Neural progenitor cell (in vitro differentiated cells): ENCODE measurements at regions not wholly inside any gene's neighbourhood (a gene's known extent, or its start where the extent isn't known, plus 50 kb on each side); places are given as distances from the start of the nearest gene placed in this dataset.

Experiments used
- DNase-seq: peaks from one replicate; pipeline ENCODE4 v3.0.0-alpha.2; 2016; ENCODE audit warnings: low spot score
- H2AFZ ChIP-seq: fragments of 200-600 bp; sonication (generic); replicated peaks from 2 replicates; pipeline ENCODE4 v1.6.1; 2016; ENCODE audit warnings: antibody characterized with exemption
- H3F3A ChIP-seq: fragments of 200-600 bp; sonication (generic); 2 replicates; pipeline ENCODE4 v1.6.1; 2016; ENCODE audit warnings: antibody characterized with exemption, low read depth
- H3K27ac ChIP-seq: fragments of 200-600 bp; sonication (generic); 2 replicates; pipeline ENCODE4 v1.5.1; 2016; ENCODE audit warnings: mild to moderate bottlenecking
- H3K27me3 ChIP-seq: fragments of 200-600 bp; sonication (generic); 2 replicates; pipeline ENCODE4 v1.6.1; 2016; ENCODE audit warnings: mild to moderate bottlenecking, moderate library complexity
- H3K36me3 ChIP-seq: fragments of 200-600 bp; sonication (generic); 2 replicates; pipeline ENCODE4 v1.5.1; 2016
- H3K4me1 ChIP-seq: fragments of 200-600 bp; sonication (generic); 2 replicates; pipeline ENCODE4 v1.6.1; 2016; ENCODE audit warnings: mixed run types
- H3K4me2 ChIP-seq: fragments of 200-600 bp; sonication (generic); 2 replicates; pipeline ENCODE4 v1.6.1; 2016
- H3K4me3 ChIP-seq: fragments of 200-600 bp; sonication (generic); 2 replicates; pipeline ENCODE4 v1.5.1; 2016
- H3K79me2 ChIP-seq: fragments of 200-600 bp; sonication (generic); 2 replicates; pipeline ENCODE4 v1.6.1; 2016; ENCODE audit warnings: low read depth
- H3K9ac ChIP-seq: fragments of 200-600 bp; sonication (generic); 2 replicates; pipeline ENCODE4 v1.6.1; 2016
- H3K9me3 ChIP-seq: fragments of 200-600 bp; sonication (generic); 2 replicates; pipeline ENCODE4 v1.5.1; 2016; ENCODE audit warnings: low read depth
- H4K20me1 ChIP-seq: fragments of 200-600 bp; sonication (generic); 2 replicates; pipeline ENCODE4 v1.6.1; 2016; ENCODE audit warnings: low read depth
- H3K27ac Mint-ChIP-seq: 3 replicates; pipeline ENCODE4 v1.8.0; 2021; ENCODE audit warnings: mixed read lengths
- H3K27me3 Mint-ChIP-seq: 2 replicates; pipeline ENCODE4 v1.8.0; 2022; ENCODE audit warnings: low read depth, mild to moderate bottlenecking, inconsistent platforms, moderate library complexity, mixed read lengths; ENCODE audit not compliant: insufficient read depth
- H3K36me3 Mint-ChIP-seq: 3 replicates; pipeline ENCODE4 v1.8.0; 2021; ENCODE audit warnings: mixed read lengths
- H3K4me1 Mint-ChIP-seq: 3 replicates; pipeline ENCODE4 v1.8.0; 2021; ENCODE audit warnings: mixed read lengths
- H3K4me3 Mint-ChIP-seq: 3 replicates; pipeline ENCODE4 v1.8.0; 2021; ENCODE audit warnings: mild to moderate bottlenecking, moderate library complexity, mixed read lengths
- H3K9me3 Mint-ChIP-seq: 3 replicates; pipeline ENCODE4 v1.8.0; 2020; ENCODE audit warnings: mixed read lengths
- CTCF ChIP-seq: fragments of 200-600 bp; sonication (generic); IDR thresholded peaks from 2 replicates; pipeline ENCODE4 v1.5.1; 2017; ENCODE audit warnings: antibody characterized with exemption, mild to moderate bottlenecking
- EZH2 ChIP-seq: fragments of 200-600 bp; sonication (generic); IDR thresholded peaks from 2 replicates; pipeline ENCODE4 v1.6.1; 2017; ENCODE audit warnings: antibody characterized with exemption, mild to moderate bottlenecking, moderate library complexity
- EZH2phosphoT487 ChIP-seq: fragments of 200-600 bp; sonication (generic); IDR thresholded peaks from 2 replicates; pipeline ENCODE4 v1.6.1; 2017; ENCODE audit warnings: antibody characterized with exemption

GRCh38 chr6:2429032-2429431, 183.6 kb upstream of the GMDS start:
- no peaks in the 10 kb centered on the region for H3K79me2 ChIP-seq
- no peaks in the 10 kb centered on the region for H3K9me3 ChIP-seq
- H3K27ac ChIP-seq, result no peak overlapping the region
- H3K4me1 ChIP-seq, result peaks cover 5% of the 10 kb centered on the region
- Mint-ChIP-seq H3K4me1 (peaks cover 5% of the 10 kb centered on the region), H3K4me3 (no peak overlapping the region), H3K9me3 (no peaks in the 10 kb centered on the region), H3K27me3 (no peaks in the 10 kb centered on the region), H3K27ac (no peak overlapping the region), H3K36me3 (no peaks in the 10 kb centered on the region)
- no peaks in the 10 kb centered on the region for H3K36me3 ChIP-seq
- no peaks in the 10 kb centered on the region for H3F3A ChIP-seq
- no peak overlapping the region for H2AFZ ChIP-seq
- H3K27me3 ChIP-seq, result no peaks in the 10 kb centered on the region
- TF ChIP-seq CTCF (no peak), EZH2phosphoT487 (no peak), EZH2 (no peak)
- DNase-seq, result no peak
- H3K9ac ChIP-seq, result no peak overlapping the region
- H4K20me1 ChIP-seq, result no peaks in the 10 kb centered on the region
- no peak overlapping the region for H3K4me3 ChIP-seq
- H3K4me2 ChIP-seq, result no peak overlapping the region

- Histone ChIP-seq H3K36me3 (no peaks in the 10 kb centered on the region), H3K9ac (no peak overlapping the region), H3K79me2 (no peaks in the 10 kb centered on the region), H3K4me1 (no peaks in the 10 kb centered on the region), H4K20me1 (no peaks in the 10 kb centered on the region), H3K9me3 (no peaks in the 10 kb centered on the region), H2AFZ (no peak overlapping the region), H3K4me3 (no peak overlapping the region), H3F3A (no peaks in the 10 kb centered on the region), H3K27ac (no peak overlapping the region), H3K27me3 (no peaks in the 10 kb centered on the region), H3K4me2 (no peak overlapping the region)
- H3K4me3 Mint-ChIP-seq, result no peak overlapping the region
- no peaks in the 10 kb centered on the region for H3K9me3 Mint-ChIP-seq
- no peak for DNase-seq
- H3K27me3 Mint-ChIP-seq, result no peaks in the 10 kb centered on the region
- no peak overlapping the region for H3K27ac Mint-ChIP-seq
- no peak for TF ChIP-seq EZH2phosphoT487
- no peak for TF ChIP-seq EZH2
- no peak for TF ChIP-seq CTCF
- no peaks in the 10 kb centered on the region for H3K36me3 Mint-ChIP-seq
- peaks cover 1% of the 10 kb centered on the region for H3K4me1 Mint-ChIP-seq
Measured at GRCh38 chr6:2426561-2427340, 181.3 kb upstream of the GMDS start.

- no peak overlapping the region for H3K4me3 Mint-ChIP-seq
- no peaks in the 10 kb centered on the region for H3K4me1 Mint-ChIP-seq
Measured at GRCh38 chr6:2416128-2416712, 170.8 kb upstream of the GMDS start.

More at GRCh38 chr6:2416128-2416712, 170.8 kb upstream of the GMDS start:
- Mint-ChIP-seq H3K27ac (no peak overlapping the region), H3K9me3 (no peaks in the 10 kb centered on the region), H3K27me3 (peaks cover 3% of the 10 kb centered on the region), H3K36me3 (no peaks in the 10 kb centered on the region)
- Histone ChIP-seq H3F3A (no peaks in the 10 kb centered on the region), H4K20me1 (no peaks in the 10 kb centered on the region), H3K4me2 (no peak overlapping the region), H3K9ac (no peak overlapping the region), H2AFZ (no peak overlapping the region), H3K27ac (no peak overlapping the region), H3K4me3 (no peak overlapping the region), H3K36me3 (no peaks in the 10 kb centered on the region), H3K9me3 (no peaks in the 10 kb centered on the region), H3K4me1 (no peaks in the 10 kb centered on the region), H3K27me3 (no peaks in the 10 kb centered on the region), H3K79me2 (no peaks in the 10 kb centered on the region)
- DNase-seq, result no peak
- TF ChIP-seq EZH2phosphoT487, result no peak
- no peak for TF ChIP-seq CTCF
- no peak for TF ChIP-seq EZH2
